ENCODE measurements at regions not wholly inside any gene's neighbourhood (a gene's known extent, or its start where the extent isn't known, plus 50 kb on each side); places are given as distances from the start of the nearest gene placed in this dataset.

DNA sequence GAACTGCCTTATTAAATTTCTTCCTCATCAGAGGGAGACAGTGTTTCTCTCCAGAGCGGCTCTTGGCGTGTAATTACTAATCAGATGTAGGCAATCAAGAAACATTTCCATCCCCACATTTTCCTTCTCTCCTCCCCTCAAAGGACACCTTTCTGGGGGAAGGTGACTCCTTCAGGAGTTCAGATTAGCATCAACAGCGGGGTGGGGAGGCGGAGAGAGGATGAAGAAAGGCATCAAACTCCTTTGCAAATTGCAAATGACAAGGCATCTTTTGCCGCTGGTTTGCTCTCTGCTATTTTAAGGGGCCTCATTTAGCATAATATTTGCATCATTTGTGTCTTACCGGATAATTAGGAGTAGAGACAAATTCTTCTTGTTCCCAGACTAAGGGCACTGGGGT, 231.7 kb upstream of the SRRM4 start:
- no peak for DNase-seq (ENCODE audit: low read depth)

DNA sequence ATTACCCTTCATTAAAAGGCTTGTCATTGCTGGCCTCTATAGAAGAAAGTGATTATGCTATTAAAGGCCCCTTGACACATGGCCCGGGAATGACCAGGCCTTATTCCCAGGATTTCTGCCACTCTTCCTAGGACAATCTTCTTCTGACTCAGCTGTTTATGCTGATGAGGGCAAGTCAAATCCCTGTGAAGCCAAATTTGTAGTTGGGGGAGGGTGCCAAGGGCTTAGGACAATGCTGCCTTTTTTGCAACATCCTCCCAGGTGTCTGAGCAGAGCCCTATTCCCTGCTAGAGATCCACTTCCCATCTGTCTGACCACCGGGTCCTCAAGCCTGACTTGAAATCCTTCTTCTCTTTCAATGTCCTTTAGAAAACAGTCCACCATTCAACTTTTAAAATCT, 230.7 kb upstream of the SRRM4 start:
- DNase-seq (ENCODE audit: low read depth), result no peak

DNA sequence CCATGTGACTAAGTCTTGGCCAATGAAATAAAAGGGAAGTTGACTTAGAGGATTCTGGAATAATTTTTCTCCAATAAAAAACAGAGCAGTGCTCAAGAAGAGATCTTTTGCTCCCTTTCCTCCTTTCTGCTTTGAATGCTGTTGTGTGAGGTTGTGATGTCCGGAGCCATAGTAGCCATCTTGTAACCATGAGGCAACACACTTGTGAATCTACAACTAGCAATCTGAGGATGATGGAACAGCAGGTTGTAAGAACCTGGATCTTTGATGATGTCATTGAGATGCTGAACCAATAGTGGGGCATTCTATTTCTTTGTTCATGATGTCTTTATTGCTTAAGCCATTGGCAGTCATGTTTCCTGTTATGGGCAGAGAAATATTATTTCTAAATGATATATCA, 230.0 kb upstream of the SRRM4 start:
- DNase-seq (ENCODE audit: low read depth), result no peak

DNA sequence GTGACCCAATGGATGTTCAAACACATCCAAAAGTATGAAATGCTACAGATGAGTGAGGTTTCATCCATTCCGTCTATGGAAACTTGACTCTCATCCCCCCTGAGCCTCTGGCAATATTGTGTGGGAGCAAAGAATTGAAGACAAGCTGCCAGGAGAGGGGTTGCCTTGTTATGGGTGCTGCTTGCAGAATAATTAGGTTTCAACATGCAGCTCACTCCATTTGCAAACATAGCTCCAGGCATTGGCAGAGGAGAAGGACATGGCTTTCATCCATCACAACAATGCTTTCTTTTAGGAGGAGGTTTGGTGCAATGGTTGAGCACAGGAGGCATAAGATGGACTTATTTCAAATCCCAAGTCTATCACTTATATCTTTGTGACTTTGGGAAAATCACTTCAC, 220.7 kb upstream of the SRRM4 start:
- no peak for DNase-seq (ENCODE audit: low read depth)

- DNase-seq (ENCODE audit: low read depth), result no peak
Observed at GRCh38 chr12:118763234-118763633, 218.1 kb upstream of the SRRM4 start.

DNA sequence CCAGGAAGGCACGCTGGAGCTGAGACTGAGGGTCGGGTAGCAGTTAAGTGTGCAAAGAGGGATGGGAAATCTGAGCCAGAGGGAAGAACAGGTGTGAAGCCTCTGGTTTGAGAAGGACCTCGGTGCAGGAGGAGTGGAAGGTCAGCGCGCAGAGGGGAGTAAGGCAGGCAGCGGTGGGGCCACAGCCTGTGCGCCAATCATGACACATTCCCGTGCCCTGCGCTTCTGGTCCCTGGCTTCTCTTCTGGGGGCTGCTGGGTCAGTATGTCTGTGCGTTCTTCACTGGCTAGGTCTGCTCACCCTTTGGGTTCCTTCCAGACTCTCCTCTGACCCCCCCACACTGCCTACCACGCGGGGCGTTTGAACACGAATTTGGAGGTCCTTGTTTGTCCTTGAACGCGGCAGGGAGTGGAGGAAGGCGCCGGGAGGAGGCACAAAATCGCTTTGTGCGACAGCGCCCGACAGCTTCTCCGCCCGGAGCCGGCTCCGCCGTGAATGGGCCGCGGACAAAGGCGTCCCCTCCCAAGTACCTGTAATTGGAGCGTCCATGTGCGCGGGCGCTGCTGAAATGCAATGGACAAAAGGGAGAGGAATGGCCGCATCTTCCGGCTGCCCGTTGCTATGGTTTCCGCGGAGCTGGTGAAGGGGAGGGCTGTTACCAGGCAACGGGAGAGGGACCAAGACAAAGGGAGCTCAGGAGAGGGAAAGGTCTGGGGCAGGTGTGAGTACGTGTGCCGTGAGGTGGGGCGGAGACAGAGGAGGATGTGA, 207.2 kb upstream of the SRRM4 start:
- DNase-seq (ENCODE audit: low read depth), result no peak

DNA sequence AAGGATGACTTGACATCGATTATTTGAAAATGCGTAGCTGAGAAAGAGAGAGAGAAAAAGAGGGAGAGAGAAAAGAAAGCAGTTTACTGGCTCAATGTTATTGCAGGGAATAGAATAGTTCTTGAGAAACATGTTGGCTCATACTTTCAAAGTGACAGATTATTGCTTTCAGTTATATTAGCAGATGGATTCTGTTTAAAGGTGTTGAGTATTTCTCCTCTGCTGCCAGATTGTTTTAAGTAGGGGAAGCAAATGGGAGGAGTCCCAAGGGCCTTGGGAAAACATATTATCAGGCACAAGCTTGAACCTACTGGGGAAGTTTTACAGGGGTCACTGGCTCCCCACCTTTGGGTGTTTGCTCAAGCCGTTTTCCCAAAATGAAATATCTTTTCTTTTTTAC, 203.8 kb upstream of the SRRM4 start:
- no peak for DNase-seq (ENCODE audit: low read depth)

DNA sequence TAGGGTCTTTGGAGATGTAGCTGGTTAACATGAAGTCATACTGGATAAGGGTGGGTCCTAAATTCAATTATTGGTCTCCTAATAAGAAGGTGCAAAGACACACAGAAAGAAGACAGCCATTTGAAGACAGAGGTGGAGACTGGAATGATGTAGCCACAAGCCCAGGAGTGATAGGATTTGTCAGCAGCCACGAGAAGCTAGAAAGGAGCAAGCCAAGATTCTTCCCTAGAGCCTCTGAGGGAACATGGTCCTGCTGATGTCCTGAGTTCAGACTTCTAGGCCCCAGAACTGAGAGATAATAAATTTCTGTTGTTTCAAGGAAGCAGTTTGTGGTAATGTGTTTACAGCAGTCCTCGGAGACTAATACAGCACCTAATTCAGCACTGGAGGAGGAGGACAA, 203.3 kb upstream of the SRRM4 start:
- no peak for DNase-seq (ENCODE audit: low read depth)

DNA sequence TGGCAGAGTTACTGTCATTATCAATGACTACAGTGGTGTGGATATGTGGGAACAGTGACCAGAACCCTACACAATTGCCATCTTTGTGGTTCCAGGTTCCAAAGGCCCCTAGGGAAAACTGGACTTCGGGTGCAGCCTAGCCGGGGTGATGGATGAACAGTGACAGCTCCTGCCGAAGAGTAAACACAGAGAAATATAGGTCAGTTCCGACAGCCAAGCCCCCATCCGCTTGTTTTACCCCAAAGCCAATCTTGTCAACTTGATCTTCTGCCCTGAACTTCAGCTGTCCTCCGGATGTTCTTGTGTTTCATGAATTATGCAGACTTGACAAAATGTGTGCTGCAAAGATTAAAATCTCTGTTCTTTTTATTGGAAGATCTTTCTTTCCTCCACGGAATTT, 200.4 kb upstream of the SRRM4 start:
- DNase-seq (ENCODE audit: low read depth), result no peak

- no peak for DNase-seq (ENCODE audit: low read depth)
Observed at GRCh38 chr12:118781692-118782091, 199.6 kb upstream of the SRRM4 start.

DNA sequence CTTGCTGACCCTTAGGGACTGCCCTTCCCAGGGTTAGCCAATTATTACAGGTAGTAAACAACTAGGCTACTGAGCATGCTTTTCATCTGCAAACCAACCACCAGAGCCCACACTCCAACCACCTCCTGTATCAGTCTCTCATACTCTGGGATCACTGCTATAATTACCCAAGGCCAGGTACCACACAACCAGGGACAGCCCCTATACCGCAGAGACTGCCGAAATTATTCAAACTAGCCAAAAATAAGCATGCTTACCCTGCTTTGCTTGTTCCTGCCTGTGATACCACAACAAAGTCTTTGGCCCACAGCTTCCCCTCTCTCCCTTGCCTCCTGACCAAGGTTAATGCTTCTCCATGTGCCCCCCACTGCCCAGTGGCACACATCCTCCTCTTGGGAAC, 197.6 kb upstream of the SRRM4 start:
- DNase-seq (ENCODE audit: low read depth), result no peak

DNA sequence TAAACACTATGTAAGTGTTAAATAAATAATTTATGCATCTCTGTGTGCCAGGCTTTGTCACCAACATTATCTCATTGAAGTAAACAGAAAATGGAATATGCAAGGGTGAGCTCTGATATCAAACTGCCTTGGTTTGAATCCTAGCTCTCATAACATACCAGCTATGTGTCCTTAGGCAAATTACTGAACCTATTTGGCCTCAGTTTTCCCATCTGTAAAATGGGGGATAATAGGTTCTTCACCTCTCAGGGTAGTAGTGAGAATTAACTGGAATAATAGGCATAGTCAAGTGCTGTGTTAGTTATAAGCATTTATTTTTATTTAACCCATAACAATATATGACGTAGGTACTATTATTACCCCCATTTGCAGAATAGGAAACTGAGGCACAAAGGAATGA, 190.8 kb upstream of the SRRM4 start:
- DNase-seq (ENCODE audit: low read depth), result no peak

DNA sequence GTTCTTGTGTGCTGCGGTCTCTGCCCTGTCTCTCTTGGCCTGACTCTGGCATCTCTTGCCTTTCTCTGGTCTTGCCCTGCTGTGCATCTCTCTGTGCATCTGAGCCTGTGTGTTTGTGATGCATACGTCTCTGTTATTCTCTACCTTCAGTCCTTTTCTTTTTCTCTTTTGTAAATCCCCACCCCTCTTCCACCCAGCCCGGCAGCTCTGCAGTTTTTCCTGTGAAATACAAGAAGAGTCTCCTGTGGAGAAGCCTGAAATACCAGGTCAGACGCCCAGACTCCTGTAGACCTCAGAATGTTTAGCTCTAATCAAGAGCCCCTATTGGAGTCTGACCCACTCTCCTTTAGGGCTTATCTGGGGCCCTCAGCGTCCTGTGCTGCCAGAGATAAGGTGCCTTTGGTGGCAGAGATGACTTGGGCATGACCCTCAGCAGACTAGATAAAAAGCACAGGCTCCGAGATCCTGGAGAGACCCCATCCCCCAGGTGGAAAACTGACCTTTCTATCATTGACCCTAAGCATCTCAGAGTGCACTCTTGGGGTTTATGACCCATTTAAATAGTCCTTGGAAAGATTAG, 167.5 kb upstream of the SRRM4 start:
- no peak for DNase-seq (ENCODE audit: low read depth)

DNA sequence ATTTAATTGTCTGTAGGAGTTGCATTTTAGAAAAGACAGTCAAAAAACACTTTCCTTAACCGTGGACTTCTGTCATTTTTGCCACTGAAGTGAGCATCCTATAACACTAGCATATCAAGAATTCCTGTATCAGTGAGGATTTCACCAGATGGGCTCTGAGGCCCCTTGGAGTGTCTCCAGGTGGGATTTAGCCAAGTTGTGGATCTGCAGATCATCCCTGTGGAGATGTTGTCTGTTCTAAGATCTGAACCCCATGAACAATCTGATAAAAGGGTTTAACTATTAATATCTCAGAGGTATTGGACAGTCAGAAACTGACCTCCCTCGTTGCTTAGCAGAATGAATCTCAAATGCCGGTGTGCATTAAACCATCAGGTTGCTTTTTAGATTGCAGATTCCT, 165.0 kb upstream of the SRRM4 start:
- no peak for DNase-seq (ENCODE audit: low read depth)

DNA sequence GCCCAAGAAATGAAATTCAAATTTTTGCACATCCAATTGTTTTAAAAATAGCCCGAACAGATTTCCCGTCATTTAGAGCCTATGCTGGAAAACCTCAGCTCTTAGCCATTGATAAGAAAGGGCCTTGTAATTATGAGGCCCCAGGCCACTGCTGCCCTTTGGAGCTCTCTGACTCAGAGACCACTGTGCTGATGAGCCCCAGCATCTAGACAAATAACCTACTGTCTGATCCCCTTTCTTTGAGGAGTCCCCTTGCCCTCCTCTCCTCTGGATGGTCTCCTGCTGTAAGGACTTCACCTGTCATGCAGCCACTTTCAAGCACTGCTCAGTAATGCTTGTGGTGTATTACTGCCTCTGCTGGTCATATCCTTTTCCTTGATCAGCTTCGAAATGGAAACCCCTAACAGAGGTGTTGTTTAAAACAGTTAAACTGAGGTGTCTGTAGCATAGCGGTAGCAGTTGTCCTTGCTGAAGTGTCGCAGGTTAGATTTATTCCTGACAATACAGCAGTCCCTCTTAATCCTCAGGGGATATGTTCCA, 159.9 kb upstream of the SRRM4 start:
- no peak for DNase-seq (ENCODE audit: low read depth)

DNA sequence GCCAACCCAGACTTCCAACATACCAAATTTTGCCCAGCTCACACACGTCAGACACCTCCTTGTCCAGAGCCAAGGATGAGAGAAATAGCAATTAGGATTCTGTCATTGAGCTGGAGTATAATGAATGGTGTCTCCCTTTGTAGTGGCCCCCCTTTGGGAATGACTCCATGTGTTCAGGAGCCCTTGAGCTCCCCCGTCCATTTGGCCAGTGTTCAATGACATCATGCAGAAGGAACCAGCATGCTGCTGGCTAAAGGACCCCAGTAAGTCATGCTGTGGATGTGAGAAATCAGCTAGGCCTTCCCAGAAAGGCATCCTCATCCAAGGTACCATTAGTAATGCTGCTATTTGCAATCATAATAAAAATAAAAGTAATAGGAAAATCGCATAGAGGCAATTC, 158.8 kb upstream of the SRRM4 start:
- DNase-seq (ENCODE audit: low read depth), result no peak

GRCh38 chr12:118827047-118827446, 154.3 kb upstream of the SRRM4 start:
- DNase-seq (ENCODE audit: low read depth), result no peak

GRCh38 chr12:118827606-118828005, 153.7 kb upstream of the SRRM4 start:
- DNase-seq (ENCODE audit: low read depth), result no peak

GRCh38 chr12:118830296-118830695, 151.0 kb upstream of the SRRM4 start:
- no peak for DNase-seq (ENCODE audit: low read depth)

DNA sequence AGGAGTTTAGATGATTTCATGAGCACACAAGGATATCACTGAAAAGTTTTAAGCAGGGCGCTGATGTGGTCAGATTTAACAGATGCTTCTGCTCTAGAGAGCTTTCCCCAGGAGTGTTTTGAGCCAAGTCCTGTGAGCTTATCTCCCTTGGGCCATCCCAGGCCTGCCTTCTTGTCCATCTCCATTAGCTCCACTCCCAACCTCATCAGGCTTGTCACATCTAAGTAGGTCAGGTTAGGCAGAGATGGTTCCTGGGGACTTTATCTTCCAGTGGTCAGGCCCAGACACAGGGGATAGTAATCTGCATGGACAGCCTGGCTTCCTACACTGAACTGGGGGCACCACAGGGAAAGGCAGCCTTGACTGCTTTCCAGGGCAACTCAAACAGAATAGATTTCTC, 145.4 kb upstream of the SRRM4 start:
- DNase-seq (ENCODE audit: low read depth), result no peak

DNA sequence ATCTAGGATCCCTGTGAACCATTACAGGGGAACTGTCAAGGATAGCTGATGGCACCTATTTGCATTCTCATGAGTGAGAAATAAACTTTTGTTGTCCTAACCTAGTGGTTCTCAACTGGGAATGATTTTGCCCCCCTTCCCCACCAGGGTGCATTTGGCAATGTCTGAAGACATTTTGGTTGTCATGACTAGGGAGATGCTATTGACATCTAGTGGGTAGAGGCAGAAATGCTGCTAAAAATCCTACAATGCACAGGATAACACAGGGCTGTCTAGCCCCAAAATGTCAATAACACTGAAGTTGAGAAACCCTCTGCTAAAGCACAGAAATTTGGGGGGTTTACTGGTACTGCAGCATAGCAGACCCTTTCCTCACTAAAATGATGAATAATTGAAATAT, 140.9 kb upstream of the SRRM4 start:
- DNase-seq (ENCODE audit: low read depth), result no peak

DNA sequence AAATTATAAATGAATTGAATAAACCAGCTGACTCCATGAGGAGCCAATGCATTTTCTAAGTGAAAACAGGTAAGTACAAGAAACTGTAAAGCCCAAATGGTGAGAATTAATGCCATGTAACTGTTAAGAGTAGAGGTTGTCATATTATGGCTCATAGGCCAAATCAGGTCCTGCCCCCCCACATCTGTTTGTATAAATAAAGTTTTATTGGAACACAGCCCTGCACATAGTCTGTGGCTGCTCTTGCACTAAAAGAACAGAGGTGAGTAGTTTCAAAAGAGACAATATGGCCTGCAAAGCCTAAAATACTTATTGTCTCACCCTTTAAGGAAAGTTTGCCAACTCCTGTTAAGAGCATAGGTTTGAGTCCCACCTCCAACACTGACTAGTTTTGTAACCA, 140.5 kb upstream of the SRRM4 start:
- DNase-seq (ENCODE audit: low read depth), result no peak

DNA sequence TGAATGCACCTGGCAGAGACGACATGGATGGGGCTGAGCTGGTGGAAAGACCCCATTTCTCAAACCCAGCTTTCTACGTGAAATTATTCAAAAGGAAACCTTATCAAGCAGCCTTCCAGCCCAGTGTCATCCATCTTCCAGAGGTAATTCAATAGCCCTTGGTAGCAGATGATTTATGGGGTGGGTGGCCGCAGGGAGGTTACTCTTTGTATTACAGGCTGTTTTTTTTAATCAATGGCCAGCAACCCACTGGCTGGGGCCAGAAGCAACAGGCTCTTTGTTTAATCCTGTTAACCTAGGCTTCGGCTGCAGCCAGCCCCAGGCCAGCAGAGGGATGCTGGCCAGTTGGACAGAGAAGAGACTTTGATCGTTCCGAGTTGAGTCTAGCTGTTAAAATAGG, 139.8 kb upstream of the SRRM4 start:
- no peak for DNase-seq (ENCODE audit: low read depth)

All from HT1080 (cell line).